Choroid plexus epithelial cell (primary cell): ENCODE measurements at regions not wholly inside any gene's neighbourhood (a gene's known extent, or its start where the extent isn't known, plus 50 kb on each side); places are given as distances from the start of the nearest gene placed in this dataset.
"Not testable (repeated sequence)": the region's sequence is repeated elsewhere in the genome, so short reads cannot be mapped to it uniquely, and the experiment has no call there.

Source experiments
- DNase-seq: peaks from one replicate; pipeline ENCODE4 v3.0.0-alpha.2; 2010; ENCODE audit warnings: low read depth
- H3K4me3 ChIP-seq: 2 replicates; pipeline ENCODE4 v1.5.1; 2011; ENCODE audit warnings: low read depth, mild to moderate bottlenecking, control low read depth, low read length, moderate library complexity
- CTCF ChIP-seq: conservative IDR thresholded peaks from 2 replicates; pipeline ENCODE4 v1.5.1; 2011; ENCODE audit warnings: low read depth, mild to moderate bottlenecking, control low read depth, inconsistent platforms, low read length, moderate library complexity

DNA sequence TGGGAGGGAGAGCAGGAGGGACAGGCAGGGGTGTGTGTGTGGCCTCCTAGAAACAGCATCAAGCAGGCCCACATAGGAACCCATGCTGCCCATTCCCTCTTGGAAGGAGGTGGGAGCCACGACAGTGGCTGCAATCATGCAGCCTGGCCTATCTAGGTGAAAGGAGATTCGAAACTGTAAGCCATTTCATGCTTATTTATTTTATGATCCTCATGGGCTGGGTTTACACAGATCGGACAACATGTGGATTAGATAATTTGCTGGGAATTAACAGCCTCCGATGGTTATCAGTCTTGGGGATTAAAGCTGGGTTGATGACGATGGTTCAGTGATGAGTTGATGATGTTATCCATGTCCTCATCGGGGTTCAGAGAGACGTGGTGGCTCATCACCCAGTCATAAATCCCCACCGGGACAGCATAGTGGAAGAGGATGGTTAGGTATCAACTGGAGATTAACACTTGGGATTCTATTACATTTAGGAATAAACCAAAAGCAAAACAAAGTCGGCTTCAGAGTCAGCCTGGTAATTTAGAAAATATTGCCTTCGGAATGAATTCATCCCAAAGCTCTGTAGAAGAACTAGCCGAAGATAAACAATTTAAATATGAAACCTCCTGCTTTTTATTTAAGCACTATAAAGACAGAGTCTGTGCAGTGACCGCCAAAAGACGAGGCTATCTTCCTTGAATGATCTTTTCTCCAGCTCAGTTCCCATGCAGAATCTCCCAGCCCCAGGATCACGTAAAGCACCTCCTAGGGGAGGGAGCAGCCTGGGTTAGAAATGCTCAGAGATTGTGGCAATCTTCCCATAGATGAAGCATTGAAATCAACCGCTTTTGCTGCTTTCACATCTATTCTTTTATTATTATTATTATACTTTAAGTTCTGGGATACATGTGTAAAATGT is 252.8 kb downstream of the FOXD2 start:
- TF ChIP-seq CTCF, result no peak
- H3K4me3 ChIP-seq, result no peak overlapping the region
- DNase-seq, result no peak

DNA sequence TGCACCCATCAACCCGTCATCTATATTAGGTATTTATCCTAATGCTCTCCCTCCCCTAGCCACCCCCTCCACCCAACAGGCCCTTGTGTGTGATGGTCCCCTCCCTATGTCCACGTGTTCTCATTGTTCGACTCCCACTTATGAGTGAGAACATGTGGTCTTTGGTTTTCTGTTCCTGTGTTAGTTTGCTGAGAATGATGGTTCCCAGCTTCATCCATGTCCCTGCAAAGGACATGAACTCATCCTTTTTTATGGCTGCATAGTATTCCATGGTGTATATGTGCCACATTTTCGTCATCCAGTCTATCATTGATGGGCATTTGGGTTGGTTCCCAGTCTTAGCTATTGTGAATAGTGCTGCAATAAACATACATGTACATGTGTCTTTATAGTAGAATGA is 253.4 kb downstream of the FOXD2 start:
- H3K4me3 ChIP-seq, DNase-seq: not testable (repeated sequence)

DNA sequence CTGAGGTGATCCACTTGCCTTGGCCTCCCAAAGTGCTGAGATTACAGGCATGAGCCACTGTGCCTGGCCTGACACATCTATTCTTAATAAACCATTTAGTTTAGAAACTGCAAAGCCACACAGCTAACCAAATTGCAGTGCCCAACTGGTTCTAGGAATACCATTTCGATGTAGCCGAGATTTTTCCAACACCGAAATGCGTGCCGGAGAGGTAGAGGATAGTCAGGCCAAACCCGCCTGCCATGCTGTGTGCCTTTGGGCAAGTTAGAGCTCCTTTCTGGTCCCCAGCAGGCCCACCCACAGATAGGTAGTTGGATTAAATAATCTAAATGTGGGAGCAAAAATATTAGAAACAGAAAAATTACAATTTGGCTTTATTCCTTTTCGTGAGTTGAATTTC is 254.4 kb downstream of the FOXD2 start:
- no peak for TF ChIP-seq CTCF
- DNase-seq, result no peak
- H3K4me3 ChIP-seq, result no peak overlapping the region

- no peak for DNase-seq
- no peak for TF ChIP-seq CTCF
- no peak overlapping the region for H3K4me3 ChIP-seq
Observed at GRCh38 chr1:47693115-47693514, 255.3 kb downstream of the FOXD2 start.

- DNase-seq, result no peak
- TF ChIP-seq CTCF, result no peak
- H3K4me3 ChIP-seq, result no peak overlapping the region
Observed at GRCh38 chr1:47694011-47694890, 256.4 kb downstream of the FOXD2 start.

DNA sequence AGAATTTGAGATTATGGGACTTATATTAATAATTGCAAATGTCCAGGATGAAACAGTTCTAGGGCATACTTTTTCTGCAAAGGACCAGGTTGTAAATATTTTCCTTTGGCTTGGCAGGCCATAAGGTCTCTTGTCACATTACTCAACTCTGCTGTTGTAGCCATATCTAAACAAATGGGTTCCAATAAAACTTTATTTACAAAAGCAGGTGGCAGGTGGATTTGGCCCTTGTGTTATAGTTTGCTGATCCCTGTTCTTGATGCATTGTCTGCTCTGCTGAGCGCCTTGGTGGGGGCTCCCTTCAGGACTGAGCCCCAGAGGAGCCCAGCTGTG is 258.5 kb downstream of the FOXD2 start:
- no peak for DNase-seq
- no peak overlapping the region for H3K4me3 ChIP-seq
- no peak for TF ChIP-seq CTCF

DNA sequence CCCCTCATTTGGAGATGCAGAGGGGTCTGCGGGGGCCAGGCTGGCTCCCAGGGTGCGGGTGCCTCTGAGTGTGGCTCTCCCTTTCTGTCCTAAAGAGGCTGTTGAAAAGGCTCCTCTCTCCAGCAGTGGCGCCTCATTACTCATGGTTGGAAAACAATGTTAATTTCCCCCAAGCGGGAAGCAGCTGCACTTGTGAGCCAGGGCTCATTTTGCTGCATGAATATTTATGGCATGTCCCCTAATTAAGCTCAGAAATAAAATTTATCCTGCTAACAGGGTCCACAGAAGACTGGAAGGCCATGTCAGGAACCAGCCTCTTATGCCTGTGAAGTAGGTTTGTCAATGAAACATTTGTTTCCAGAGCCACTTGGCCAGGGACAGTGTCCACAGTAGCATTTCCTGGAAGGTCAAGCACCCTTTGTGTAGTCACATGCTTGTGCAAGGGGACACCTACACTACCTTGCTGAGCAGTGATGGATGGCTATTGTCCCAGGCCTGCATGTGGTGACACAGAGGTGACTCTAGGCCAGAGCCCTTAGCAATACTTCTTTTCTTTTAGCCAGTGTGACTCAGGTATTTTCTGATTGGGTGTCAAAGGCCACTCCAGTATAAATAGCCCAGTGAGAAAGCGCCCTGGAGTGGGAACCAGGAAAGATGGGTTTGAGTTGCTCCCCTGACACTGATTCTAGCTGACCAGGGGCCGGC is 259.0 kb downstream of the FOXD2 start:
- no peak for DNase-seq
- no peak for TF ChIP-seq CTCF
- H3K4me3 ChIP-seq, result no peak overlapping the region
